Heart right ventricle (tissue), 16 donors: ENCODE measurements at regions not wholly inside any gene's neighbourhood (a gene's known extent, or its start where the extent isn't known, plus 50 kb on each side); places are given as distances from the start of the nearest gene placed in this dataset.

Source experiments
- ATAC-seq, 8 donors: fragments of 200-7000 bp; cut with Tn5 transposase; one replicate each; pipeline ENCODE4 v1.9.1; 2020; ENCODE audit warnings: mild to moderate bottlenecking in 8 of 8, moderate library complexity in 8 of 8, moderate number of reproducible peaks in 1 of 8
- DNase-seq, 2 donors: peaks; one replicate each; pipeline ENCODE4 v3.0.0-alpha.2; 2020
- H3K27ac ChIP-seq, 10 donors: fragments of 200-600 bp; sonication (generic) in 2 of 10; one replicate each; pipeline versions ENCODE4 v1.5.0 to v1.8.0; 2020 to 2022; ENCODE audit warnings: mild to moderate bottlenecking in 3 of 10
- H3K27me3 ChIP-seq, 7 donors: fragments of 200-600 bp; one replicate each; pipeline ENCODE4 v1.8.0; 2021 to 2022; ENCODE audit warnings: mild to moderate bottlenecking in 2 of 7
- H3K36me3 ChIP-seq, 9 donors: fragments of 200-600 bp; sonication (generic) in 1 of 9; one replicate each; pipeline versions ENCODE4 v1.5.0 to v1.8.0; 2020 to 2022; ENCODE audit warnings: mild to moderate bottlenecking in 2 of 9
- H3K4me1 ChIP-seq, 9 donors: fragments of 200-600 bp; sonication (generic) in 1 of 9; one replicate each; pipeline versions ENCODE4 v1.5.0 to v1.8.0; 2020 to 2022; ENCODE audit warnings: mild to moderate bottlenecking in 4 of 9
- H3K4me3 ChIP-seq, 10 donors: fragments of 200-600 bp; sonication (generic) in 2 of 10; one replicate each; pipeline versions ENCODE4 v1.5.0 to v1.8.0; 2020 to 2022; ENCODE audit warnings: mild to moderate bottlenecking in 7 of 10, moderate library complexity in 2 of 10
- H3K9me3 ChIP-seq, 11 donors: fragments of 200-600 bp in 10 of 11; sonication (generic) in 2 of 11; one replicate each; pipeline versions ENCODE4 v1.5.0 to v1.8.0; 2013 to 2022; ENCODE audit warnings: mild to moderate bottlenecking in 2 of 11, control low read depth in 1 of 11, moderate library complexity in 1 of 11
- WGBS, 2 donors: extraction: QIAGEN DNeasy Blood & Tissue Kit; methylation state at CpG; one replicate each; pipeline ENCODE4 v1.1.7; 2013; ENCODE audit warnings: inconsistent platforms in 1 of 2; 5-methylcytosine and 5-hydroxymethylcytosine counted together
- intact Hi-C, 10 donors: fragments of 100-400 bp; cut with DNase I; formaldehyde crosslinking; loops; one replicate each; pipeline versions ENCODE4 v1.11.1 to v1.14.2; 2022
- TF ChIP-seq, protein P1 (sequence below), 9 donors: fragments of 200-600 bp; sonication (generic) in 2 of 9; IDR thresholded peaks; one replicate each; pipeline versions ENCODE4 v1.5.0 to v1.8.0; 2021 to 2022; ENCODE audit warnings: antibody characterized with exemption in 9 of 9, mild to moderate bottlenecking in 5 of 9, moderate library complexity in 1 of 9
- donor health status: Arrhythmogenic right ventricular cardiomyopathy.
- donor health status: ischemic (EF 13 %, LVEDD 7.1; RV severe dilation, severe dysfunction).
- donor health status: healthy with polysubstance abuse.
- donor health status: DM: no; HTN: yes; CAD: no.
- donor health status: DM: no; HTN: no; CAD: no.
- donor health status: ischemic (EF 25% LVEDD 6.9; RV normal size, moderate dysfunction).
- donor health status: ischemic (EF 25% LVEDD 5.7; RV mildly dilated, moderate dysfunction).
- donor health status: healthy.
- donor health status: DM: yes; HTN: yes; CAD: no.
- donor health status: Ischemic cardiomyopathy.
- donor health status: ischemic (EF 35%, LVEDD 5.7; RV mildly dilated, moderate dysfunction).
- donor health status: nonischemic (EF 11% LVEDD 7.7; RV severe dilation, severe dysfunction).
- donor health status: DM: yes; HTN: yes; CAD: no.
- donor health status: PGD.
- donor health status: ischemic (EF 29% LVEDD 5.4; RV normal size, mild dysfunction).
- donor health status: nonischemic (EF 23%, LVEDD 6.1; RV moderate dilation, normal function).

GRCh38 chr4:135741583-135741982 lies 1540.0 kb upstream of the PABPC4L start:
- TF ChIP-seq, protein P1, sequence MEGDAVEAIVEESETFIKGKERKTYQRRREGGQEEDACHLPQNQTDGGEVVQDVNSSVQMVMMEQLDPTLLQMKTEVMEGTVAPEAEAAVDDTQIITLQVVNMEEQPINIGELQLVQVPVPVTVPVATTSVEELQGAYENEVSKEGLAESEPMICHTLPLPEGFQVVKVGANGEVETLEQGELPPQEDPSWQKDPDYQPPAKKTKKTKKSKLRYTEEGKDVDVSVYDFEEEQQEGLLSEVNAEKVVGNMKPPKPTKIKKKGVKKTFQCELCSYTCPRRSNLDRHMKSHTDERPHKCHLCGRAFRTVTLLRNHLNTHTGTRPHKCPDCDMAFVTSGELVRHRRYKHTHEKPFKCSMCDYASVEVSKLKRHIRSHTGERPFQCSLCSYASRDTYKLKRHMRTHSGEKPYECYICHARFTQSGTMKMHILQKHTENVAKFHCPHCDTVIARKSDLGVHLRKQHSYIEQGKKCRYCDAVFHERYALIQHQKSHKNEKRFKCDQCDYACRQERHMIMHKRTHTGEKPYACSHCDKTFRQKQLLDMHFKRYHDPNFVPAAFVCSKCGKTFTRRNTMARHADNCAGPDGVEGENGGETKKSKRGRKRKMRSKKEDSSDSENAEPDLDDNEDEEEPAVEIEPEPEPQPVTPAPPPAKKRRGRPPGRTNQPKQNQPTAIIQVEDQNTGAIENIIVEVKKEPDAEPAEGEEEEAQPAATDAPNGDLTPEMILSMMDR (IDR thresholded peaks at IDR 0.05), result no peak
- Histone ChIP-seq H3K4me1 (no peaks in the 10 kb centered on the region), H3K27ac (no peak overlapping the region), H3K27me3 (no peaks in the 10 kb centered on the region), H3K9me3 (peaks cover 0 to 9% (median 0%) of the 10 kb centered on the region in 11 donors), H3K36me3 (no peaks in the 10 kb centered on the region), H3K4me3 (no peak overlapping the region)
- 44 to 49% methylated on average over 5 of the region's 5 CpGs for WGBS, 2 donors
- ATAC-seq, result no peak
- no peak for DNase-seq
- intact Hi-C loops, result no loop called here

- no peaks in the 10 kb centered on the region for H3K9me3 ChIP-seq
- 73 to 86% methylated on average over 2 of the region's 2 CpGs for WGBS, 2 donors
- DNase-seq (no peak), ATAC-seq (no peak)
- H3K4me1 ChIP-seq, result no peaks in the 10 kb centered on the region
- TF ChIP-seq, protein P1 (IDR thresholded peaks at IDR 0.05), result no peak
- H3K27me3 ChIP-seq, result no peaks in the 10 kb centered on the region
- no peaks in the 10 kb centered on the region for H3K36me3 ChIP-seq
- H3K27ac ChIP-seq, result no peak overlapping the region
- intact Hi-C loops, result no loop called here
- no peak overlapping the region for H3K4me3 ChIP-seq
Observed at GRCh38 chr4:135739354-135739753, 1537.8 kb upstream of the PABPC4L start.

DNA sequence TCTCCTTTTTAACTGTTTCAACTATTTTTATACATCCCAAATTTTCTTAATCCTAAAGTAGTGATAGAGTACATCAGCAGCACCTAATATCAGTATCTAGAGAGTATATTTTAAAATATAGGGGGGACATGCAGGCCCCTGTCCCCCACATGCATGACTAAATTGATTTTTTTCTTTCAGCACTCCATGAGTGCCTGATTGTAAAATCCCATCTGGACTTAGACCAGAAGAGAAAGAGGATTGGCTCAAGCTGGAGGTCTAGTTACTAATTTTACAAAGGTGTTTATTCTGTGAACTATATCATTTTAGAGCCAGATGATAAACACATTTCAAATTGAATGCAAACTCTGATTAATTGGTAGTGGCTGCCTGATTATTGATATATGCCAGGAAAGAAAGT lies 1533.9 kb upstream of the PABPC4L start:
- no peaks in the 10 kb centered on the region for H3K9me3 ChIP-seq
- no peak for ATAC-seq
- no peaks in the 10 kb centered on the region for H3K27me3 ChIP-seq
- no peaks in the 10 kb centered on the region for H3K36me3 ChIP-seq
- H3K4me1 ChIP-seq, result no peaks in the 10 kb centered on the region
- TF ChIP-seq, protein P1 (IDR thresholded peaks at IDR 0.05), result no peak
- intact Hi-C loops, result no loop called here
- H3K27ac ChIP-seq, result no peak overlapping the region
- no peak overlapping the region for H3K4me3 ChIP-seq
- no peak for DNase-seq

- 58 to 71% methylated on average over 4 of the region's 4 CpGs for WGBS, 2 donors
- Histone ChIP-seq H3K27ac (no peak overlapping the region), H3K4me3 (no peak overlapping the region), H3K27me3 (no peaks in the 10 kb centered on the region), H3K9me3 (no peaks in the 10 kb centered on the region), H3K36me3 (no peaks in the 10 kb centered on the region), H3K4me1 (no peaks in the 10 kb centered on the region)
- DNase-seq (no peak), ATAC-seq (no peak)
- TF ChIP-seq, protein P1 (IDR thresholded peaks at IDR 0.05), result no peak
- intact Hi-C loops, result loop anchor here in 1 of 10 donors (5.0 kb wide), 1 partner anchor 680 kb away; no protein-coding TSS in a partner anchor
Observed at GRCh38 chr4:135732448-135732847, 1530.9 kb upstream of the PABPC4L start.
